KBM-7 (cell line): ENCODE measurements at regions not wholly inside any gene's neighbourhood (a gene's known extent, or its start where the extent isn't known, plus 50 kb on each side); places are given as distances from the start of the nearest gene placed in this dataset.

ENCODE experiments used
- DNase-seq: peaks from one replicate; pipeline ENCODE4 v3.0.0-alpha.2; 2015
- in situ Hi-C: fragments of 300-500 bp; cut with MboI; formaldehyde crosslinking; loops from 2 replicates; pipeline ENCODE4 v1.14.3; 2020; ENCODE audit warnings: low sequenced_read_pairs, low pct_unique_long_range_greater_than_20kb, mixed read lengths

DNA sequence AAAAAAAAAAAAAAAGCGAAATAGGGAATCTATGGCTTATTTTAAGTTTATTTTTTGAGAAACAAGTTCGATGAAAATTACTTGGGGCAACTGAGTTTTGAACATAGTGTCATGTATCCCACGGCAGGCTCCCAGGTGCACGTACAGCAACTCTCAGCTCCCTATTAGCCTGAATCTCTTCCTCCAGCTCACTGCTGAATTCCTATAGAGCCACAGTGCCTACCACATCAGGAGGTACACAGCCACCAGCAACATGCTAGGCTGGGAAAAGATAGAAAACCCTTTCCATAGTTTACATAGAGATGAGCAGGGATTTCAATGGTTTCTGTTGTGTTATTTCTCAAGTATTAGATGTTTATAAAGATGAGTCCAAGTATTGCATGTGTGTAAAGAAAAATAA is 115.9 kb upstream of the RGMB start:
- in situ Hi-C loops = no loop called here

DNA sequence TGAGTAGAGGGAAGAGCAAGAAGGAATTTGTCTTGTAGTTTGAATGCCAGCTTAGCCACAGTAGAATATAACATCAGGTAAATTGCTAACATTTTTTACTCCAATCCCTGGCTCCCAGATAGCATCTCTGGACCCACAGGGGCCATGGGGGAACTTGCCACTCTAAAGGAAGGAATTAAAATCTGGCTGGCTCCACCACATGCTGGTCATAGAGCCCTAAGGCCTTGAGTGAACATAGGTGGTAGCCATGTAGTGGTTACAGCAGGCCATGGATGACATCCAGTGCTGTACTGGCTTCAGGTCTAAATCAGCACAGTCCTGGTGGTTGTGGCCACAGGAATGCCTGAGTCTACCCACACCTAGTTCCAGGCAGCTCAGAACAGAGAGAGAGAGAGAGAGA is 109.9 kb upstream of the RGMB start:
- DNase-seq = no peak

More for the DNA sequence above, 115.9 kb upstream of the RGMB start:
- no peak for DNase-seq

DNA sequence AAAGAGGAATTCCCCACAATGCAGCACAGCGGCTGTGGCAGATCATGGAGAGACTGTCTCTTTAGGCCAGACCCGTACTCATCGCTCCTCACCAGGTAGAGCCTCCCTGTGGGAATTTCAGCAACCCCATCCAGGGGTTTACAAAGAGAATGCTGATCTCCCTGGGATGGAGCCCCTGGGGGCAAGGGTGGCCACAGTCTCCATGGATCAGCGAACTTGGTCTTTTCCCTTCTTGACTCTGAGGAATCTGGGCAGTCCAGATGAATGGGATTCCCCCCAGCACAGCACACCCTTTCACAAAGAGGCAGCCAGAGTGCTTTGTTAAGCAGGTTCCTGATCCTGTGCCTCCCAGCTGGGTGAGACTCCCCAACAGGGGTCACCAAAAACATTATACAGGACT is 108.7 kb upstream of the RGMB start:
- DNase-seq = no peak
- in situ Hi-C loops = no loop called here

More for the DNA sequence above, 109.9 kb upstream of the RGMB start:
- in situ Hi-C loops = no loop called here

GRCh38 chr5:98679963-98680362 is 93.5 kb upstream of the RGMB start:
- peak; percentile 50 for DNase-seq
- in situ Hi-C loops = no loop called here

DNA sequence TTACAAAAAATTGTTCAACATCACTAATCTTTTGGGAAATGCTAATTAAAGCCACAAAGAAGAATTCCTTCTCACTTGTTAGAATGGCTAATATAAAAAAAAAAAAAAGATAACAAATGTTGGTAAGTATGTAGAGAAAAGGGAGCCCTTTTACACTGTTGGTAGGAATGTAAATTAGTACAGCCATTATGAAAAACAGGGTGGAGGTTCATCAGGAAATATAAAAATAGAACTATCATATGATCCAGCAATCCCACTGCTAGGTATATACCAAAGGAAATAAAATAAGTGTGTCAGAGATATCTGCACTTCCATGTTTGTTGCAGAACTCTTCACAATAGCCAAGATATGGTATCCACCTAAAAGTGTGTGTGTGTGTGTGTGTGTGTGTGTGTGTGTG is 83.5 kb upstream of the RGMB start:
- no peak for DNase-seq
- in situ Hi-C loops = no loop called here

GRCh38 chr5:98694902-98695301 is 78.6 kb upstream of the RGMB start:
- in situ Hi-C loops = no loop called here
- DNase-seq = no peak

- DNase-seq = no peak
- in situ Hi-C loops = no loop called here
Measured at GRCh38 chr5:98698359-98698758, 75.1 kb upstream of the RGMB start.

DNA sequence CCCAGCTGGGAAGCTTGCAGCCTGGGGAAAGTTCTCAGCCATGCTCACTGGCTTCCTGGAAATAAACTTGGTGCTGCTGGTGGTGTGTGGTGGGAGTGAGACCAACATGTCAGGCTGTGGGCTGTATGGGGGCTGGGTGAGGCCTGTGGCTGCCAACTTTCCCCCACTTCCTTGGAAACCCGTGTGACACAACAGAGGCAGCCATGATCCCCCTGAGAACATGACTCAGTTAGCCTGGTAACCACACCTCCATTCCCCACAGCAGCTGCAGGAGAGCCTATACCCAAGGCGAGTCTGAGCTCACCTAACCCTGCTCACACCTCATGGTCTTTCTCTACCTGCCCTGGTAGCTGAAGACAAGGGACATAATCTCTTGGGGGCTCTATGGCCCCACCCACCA is 72.7 kb upstream of the RGMB start:
- in situ Hi-C loops = no loop called here
- DNase-seq = no peak

DNA sequence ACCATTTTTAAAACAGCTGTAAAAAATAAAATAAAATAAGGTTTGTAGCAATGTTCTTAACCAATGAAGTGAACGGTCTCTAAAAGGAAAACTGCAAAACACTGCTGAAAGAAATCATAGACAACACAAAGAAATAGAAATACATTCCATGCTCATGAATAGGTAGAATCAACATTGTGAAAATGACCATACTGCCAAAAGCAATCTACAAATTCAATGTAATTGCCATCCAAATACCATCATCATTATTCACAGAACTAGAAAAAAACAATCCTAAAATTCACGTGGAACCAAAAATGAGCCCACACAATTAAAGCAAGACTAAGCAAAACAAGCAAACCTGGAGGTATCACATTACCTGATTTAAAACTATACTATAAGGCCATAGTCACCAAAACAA is 67.6 kb upstream of the RGMB start:
- DNase-seq = no peak
- in situ Hi-C loops = no loop called here

DNA sequence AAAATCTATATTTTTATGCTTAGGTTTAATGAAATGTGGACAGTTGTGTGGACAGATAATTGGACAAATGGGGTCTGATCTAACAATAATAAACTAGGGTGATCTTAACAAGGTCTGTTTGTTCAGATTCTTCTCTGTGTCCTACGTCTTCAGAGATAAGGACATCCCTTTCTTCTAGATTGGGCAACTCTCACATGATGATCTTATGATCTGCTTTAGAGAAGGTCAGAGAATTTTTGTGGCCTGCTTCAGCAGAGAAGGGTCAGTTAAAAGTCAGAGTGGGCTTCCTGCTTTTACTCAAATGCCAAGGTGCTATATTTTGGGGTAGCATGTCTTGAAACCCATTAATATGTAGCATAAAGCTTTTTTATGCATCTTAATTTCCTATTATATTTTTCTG is 63.8 kb upstream of the RGMB start:
- no peak for DNase-seq
- in situ Hi-C loops = no loop called here

DNA sequence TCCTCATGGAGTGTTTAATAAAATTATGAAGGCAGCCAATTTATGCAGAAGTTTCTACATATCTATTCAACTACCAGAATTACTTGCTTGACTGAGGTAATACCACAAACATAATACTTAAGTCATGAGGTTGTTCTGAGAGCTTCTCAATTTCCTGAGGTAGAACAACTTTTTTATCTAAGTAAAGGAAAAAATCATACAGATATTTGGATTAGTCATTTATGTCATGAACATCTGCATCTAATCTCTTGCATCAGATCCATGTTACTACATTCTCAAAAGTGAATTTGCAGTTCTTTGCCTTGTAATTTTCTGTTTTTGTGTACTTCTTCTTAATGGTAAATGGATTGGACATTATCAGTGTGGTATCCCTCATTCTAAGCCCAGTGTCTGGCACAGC is 60.4 kb upstream of the RGMB start:
- DNase-seq = no peak
- in situ Hi-C loops = no loop called here

- in situ Hi-C loops = no loop called here
Measured at GRCh38 chr5:98713856-98714255, 59.6 kb upstream of the RGMB start.

DNA sequence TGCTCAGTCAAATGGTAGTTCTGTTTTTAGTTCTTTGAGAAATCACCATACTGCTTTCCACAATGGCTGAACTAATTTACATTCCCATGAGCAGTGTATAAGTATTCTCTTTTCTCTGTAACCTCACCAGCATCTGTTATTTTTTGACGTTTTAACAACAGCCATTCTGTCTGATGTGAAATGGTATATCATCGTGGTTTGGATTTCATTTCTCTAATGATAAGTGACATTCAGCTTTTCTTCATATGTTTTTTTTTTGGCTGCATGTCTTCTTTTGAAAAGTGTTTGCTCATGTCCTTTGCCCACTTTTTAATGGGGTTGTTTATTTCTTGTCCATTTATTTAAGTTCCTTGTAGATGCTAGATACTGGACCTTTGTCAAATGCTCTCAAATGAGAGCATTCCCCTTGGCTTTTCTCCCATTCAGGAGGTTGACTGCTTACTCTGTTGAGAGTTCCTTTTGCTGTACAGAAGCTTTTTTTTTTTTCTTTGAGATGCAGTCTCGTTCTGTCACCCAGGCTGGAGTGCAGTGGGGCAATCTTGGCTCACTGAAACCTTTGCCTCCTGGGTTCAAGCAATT is 58.7 kb upstream of the RGMB start:
- in situ Hi-C loops = no loop called here
- no peak for DNase-seq

More at GRCh38 chr5:98713856-98714255, 59.6 kb upstream of the RGMB start:
- no peak for DNase-seq

DNA sequence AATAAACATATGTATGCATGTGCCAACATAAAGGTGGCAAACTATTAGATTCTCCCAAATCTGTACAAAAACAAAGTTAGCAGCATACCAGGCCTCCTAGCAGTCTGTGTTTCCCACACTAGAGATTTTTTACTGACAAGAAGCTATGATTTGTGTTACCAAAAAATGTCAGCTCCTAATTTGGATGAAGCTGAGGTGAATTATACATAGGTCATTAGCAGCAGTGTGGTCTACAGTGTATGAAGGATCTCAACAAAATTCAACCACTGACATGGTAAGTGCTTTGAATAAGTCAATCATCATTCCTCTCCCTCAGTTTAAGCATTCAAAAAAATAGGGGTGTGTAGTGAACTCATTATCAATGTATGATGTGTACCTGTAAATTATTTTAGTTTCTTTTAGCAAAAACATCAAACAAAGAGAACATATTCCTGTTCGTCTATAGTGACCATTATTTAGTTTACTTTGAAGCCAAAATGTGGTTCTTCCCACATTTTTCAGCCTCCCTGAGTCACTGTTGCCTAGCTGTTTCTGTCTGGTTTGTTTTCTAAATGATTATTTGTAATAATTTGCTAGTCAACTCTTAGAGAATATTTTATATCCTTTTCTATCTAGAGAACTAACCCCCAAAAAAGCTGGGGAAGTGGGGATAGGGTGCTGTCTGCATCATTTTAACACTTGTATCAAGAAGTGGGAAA is 52.1 kb upstream of the RGMB start:
- in situ Hi-C loops = no loop called here
- DNase-seq = no peak

- no peak for DNase-seq
- in situ Hi-C loops = no loop called here
Measured at GRCh38 chr5:98722188-98722587, 51.3 kb upstream of the RGMB start.

DNA sequence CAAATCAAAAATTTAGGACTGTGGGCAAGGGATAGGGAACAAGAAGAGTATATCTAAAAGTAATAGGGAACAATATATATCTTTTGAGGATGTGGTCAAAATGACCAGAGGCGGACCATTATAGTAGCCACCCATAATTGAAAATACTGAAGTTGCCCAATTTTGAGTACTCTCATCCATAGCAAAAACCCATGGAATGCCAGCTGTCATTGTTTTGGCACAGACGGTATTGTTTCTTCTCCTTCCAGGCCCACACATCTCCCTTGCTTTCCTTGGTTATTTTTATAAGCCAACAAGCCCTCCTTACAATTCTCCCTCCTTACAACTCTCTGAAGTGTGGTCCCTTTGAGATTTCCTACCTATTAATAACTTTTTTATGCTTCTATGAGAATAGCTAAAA is 50.4 kb upstream of the RGMB start:
- no peak for DNase-seq
- in situ Hi-C loops = no loop called here
